H9 (cell line): ENCODE measurements at regions not wholly inside any gene's neighbourhood (a gene's known extent, or its start where the extent isn't known, plus 50 kb on each side); places are given as distances from the start of the nearest gene placed in this dataset.

Experiments used
- DNase-seq: peaks from one replicate; pipeline ENCODE4 v3.0.0-alpha.2; 2017
- H2AFZ ChIP-seq: one replicate; pipeline ENCODE4 v1.6.1; 2013; ENCODE audit warnings: mild to moderate bottlenecking, low read length, control low read depth, moderate library complexity
- H2AK5ac ChIP-seq: 2 replicates; pipeline ENCODE4 v1.6.1; 2013; ENCODE audit warnings: low read length, control low read depth, mixed read lengths; ENCODE audit not compliant: insufficient read length
- H2BK120ac ChIP-seq: one replicate; pipeline ENCODE4 v1.6.1; 2013; ENCODE audit warnings: low read depth, mild to moderate bottlenecking, low read length, control low read depth, inconsistent platforms; ENCODE audit not compliant: poor library complexity, severe bottlenecking
- H2BK12ac ChIP-seq: 2 replicates; pipeline ENCODE4 v1.6.1; 2013; ENCODE audit warnings: low read length, control low read depth, mixed read lengths, low read depth; ENCODE audit not compliant: insufficient read length
- H2BK15ac ChIP-seq: 2 replicates; pipeline ENCODE4 v1.6.1; 2013; ENCODE audit warnings: low read depth, low read length, control low read depth
- H2BK20ac ChIP-seq: one replicate; pipeline ENCODE4 v1.6.1; 2013; ENCODE audit warnings: low read depth, mild to moderate bottlenecking, low read length, control low read depth, inconsistent platforms; ENCODE audit not compliant: poor library complexity, severe bottlenecking
- H2BK5ac ChIP-seq: 2 replicates; pipeline ENCODE4 v1.6.1; 2013; ENCODE audit warnings: low read length, control low read depth, mixed read lengths; ENCODE audit not compliant: insufficient read length
- H3K14ac ChIP-seq: 2 replicates; pipeline ENCODE4 v1.6.1; 2013; ENCODE audit warnings: low read length, control low read depth; ENCODE audit not compliant: insufficient read depth
- H3K18ac ChIP-seq: 2 replicates; pipeline ENCODE4 v1.6.1; 2013; ENCODE audit warnings: low read depth, mild to moderate bottlenecking, mixed read lengths, low read length, control low read depth; ENCODE audit not compliant: insufficient read length
- H3K23ac ChIP-seq: 2 replicates; pipeline ENCODE4 v1.6.1; 2013; ENCODE audit warnings: low read length, control low read depth, mixed read lengths, low read depth; ENCODE audit not compliant: insufficient read length
- H3K23me2 ChIP-seq: 2 replicates; pipeline ENCODE4 v1.6.1; 2013; ENCODE audit warnings: low read depth, mild to moderate bottlenecking, mixed read lengths, low read length, control low read depth; ENCODE audit not compliant: insufficient read length, poor library complexity, severe bottlenecking
- H3K27ac ChIP-seq: 2 replicates; pipeline ENCODE4 v1.5.1; 2013; ENCODE audit warnings: low read length, control low read depth, mixed read lengths, low read depth; ENCODE audit not compliant: insufficient read length
- H3K27me3 ChIP-seq: 2 replicates; pipeline ENCODE4 v1.6.1; 2013; ENCODE audit warnings: low read length, control low read depth, inconsistent platforms; ENCODE audit not compliant: insufficient read depth
- H3K4ac ChIP-seq: 2 replicates; pipeline ENCODE4 v1.6.1; 2013; ENCODE audit warnings: low read depth, mild to moderate bottlenecking, control low read depth, inconsistent platforms, low read length, moderate library complexity
- H3K4me1 ChIP-seq: 2 replicates; pipeline ENCODE4 v1.6.1; 2013; ENCODE audit warnings: low read length, control low read depth, inconsistent platforms; ENCODE audit not compliant: insufficient read depth
- H3K4me2 ChIP-seq: 2 replicates; pipeline ENCODE4 v1.6.1; 2013; ENCODE audit warnings: low read length, control low read depth, mixed read lengths; ENCODE audit not compliant: insufficient read length, insufficient read depth
- H3K56ac ChIP-seq: 2 replicates; pipeline ENCODE4 v1.6.1; 2013; ENCODE audit warnings: low read depth, mild to moderate bottlenecking, mixed read lengths, low read length, control low read depth; ENCODE audit not compliant: insufficient read length
- H3K79me1 ChIP-seq: 2 replicates; pipeline ENCODE4 v1.6.1; 2013; ENCODE audit warnings: low read depth, mild to moderate bottlenecking, moderate library complexity, low read length, control low read depth, inconsistent platforms; ENCODE audit not compliant: insufficient read depth, poor library complexity, severe bottlenecking
- H3K79me2 ChIP-seq: 2 replicates; pipeline ENCODE4 v1.6.1; 2013; ENCODE audit warnings: low read length, control low read depth, inconsistent platforms; ENCODE audit not compliant: insufficient read depth
- H3K9ac ChIP-seq: 2 replicates; pipeline ENCODE4 v1.6.1; 2013; ENCODE audit warnings: low read length, control low read depth, mixed read lengths; ENCODE audit not compliant: insufficient read length; ENCODE audit errors: extremely low read depth
- H3K9me3 ChIP-seq: one replicate; pipeline ENCODE4 v1.6.1; 2013; ENCODE audit warnings: low read depth, low read length, inconsistent platforms; ENCODE audit not compliant: control insufficient read depth
- H3T11ph ChIP-seq: one replicate; pipeline ENCODE4 v1.6.1; 2013; ENCODE audit warnings: mild to moderate bottlenecking, low read length, control low read depth, inconsistent platforms
- H4K20me1 ChIP-seq: one replicate; pipeline ENCODE4 v1.6.1; 2013; ENCODE audit not compliant: control insufficient read depth, insufficient read length, insufficient read depth
- H4K5ac ChIP-seq: 2 replicates; pipeline ENCODE4 v1.6.1; 2013; ENCODE audit warnings: low read depth, mild to moderate bottlenecking, mixed read lengths, low read length, control low read depth; ENCODE audit not compliant: insufficient read length
- H4K8ac ChIP-seq: replicated peaks from 2 replicates; pipeline ENCODE4 v1.6.1; 2013; ENCODE audit warnings: low read length, control low read depth, mixed read lengths, low read depth; ENCODE audit not compliant: insufficient read length
- H4K91ac ChIP-seq: 2 replicates; pipeline ENCODE4 v1.6.1; 2013; ENCODE audit warnings: low read depth, mild to moderate bottlenecking, moderate library complexity, mixed read lengths, low read length, control low read depth; ENCODE audit not compliant: insufficient read length
- H3K27ac Mint-ChIP-seq, 3 experiments: 2 replicates in 2 of 3; 3 replicates in 1 of 3; pipeline ENCODE4 v1.8.0; 2020 to 2021; ENCODE audit warnings: mixed read lengths in 3 of 3, mild to moderate bottlenecking in 1 of 3, moderate library complexity in 1 of 3
- H3K27me3 Mint-ChIP-seq: 2 replicates; pipeline ENCODE4 v1.8.0; 2021; ENCODE audit warnings: low read depth, mild to moderate bottlenecking, moderate library complexity, mixed read lengths
- H3K36me3 Mint-ChIP-seq, 3 experiments: 2 replicates in 2 of 3; 3 replicates in 1 of 3; pipeline ENCODE4 v1.8.0; 2020 to 2021; ENCODE audit warnings: low read depth in 3 of 3, mixed read lengths in 3 of 3; ENCODE audit not compliant: insufficient read depth in 1 of 3
- H3K4me1 Mint-ChIP-seq, 2 experiments: 2 replicates each; pipeline ENCODE4 v1.8.0; 2020; ENCODE audit warnings: mixed read lengths in 2 of 2
- H3K4me3 Mint-ChIP-seq, 2 experiments: 2 replicates in 1 of 2; 3 replicates in 1 of 2; pipeline ENCODE4 v1.8.0; 2020 to 2021; ENCODE audit warnings: mild to moderate bottlenecking in 2 of 2, mixed read lengths in 2 of 2, moderate library complexity in 1 of 2
- H3K9me3 Mint-ChIP-seq, 2 experiments: 2 replicates in 1 of 2; 3 replicates in 1 of 2; pipeline ENCODE4 v1.8.0; 2020; ENCODE audit warnings: mild to moderate bottlenecking in 2 of 2, mixed read lengths in 2 of 2, moderate library complexity in 1 of 2
- CTCF ChIP-seq: fragments of 200-600 bp; sonication (generic); conservative IDR thresholded peaks from 3 replicates; pipeline ENCODE4 v1.8.0; 2021; ENCODE audit warnings: antibody characterized with exemption, mild to moderate bottlenecking
- WGBS: extraction: QIAGEN DNeasy Blood & Tissue Kit; methylation state at CpG from one replicate; pipeline ENCODE4 v1.1.7; 2013; ENCODE audit warnings: missing lambda C conversion rate, low lambda C conversion rate, mixed read lengths; ENCODE audit not compliant: insufficient read length; ENCODE audit errors: extremely low coverage; 5-methylcytosine and 5-hydroxymethylcytosine counted together

- H3K27ac Mint-ChIP-seq: no peak overlapping the region
- no peak overlapping the region for H3K4me3 Mint-ChIP-seq
- Histone ChIP-seq H3K23ac (no peak overlapping the region), H4K91ac (no peak overlapping the region), H2BK12ac (no peak overlapping the region), H2BK15ac (no peak overlapping the region), H4K8ac (no peak overlapping the region), H2AFZ (no peak overlapping the region), H3K27me3 (no peaks in the 10 kb centered on the region), H2AK5ac (no peak overlapping the region), H3K14ac (no peak overlapping the region), H2BK20ac (no peak overlapping the region), H3K56ac (no peak overlapping the region), H3K4me2 (no peak overlapping the region), H3K18ac (no peak overlapping the region), H3K23me2 (no peaks in the 10 kb centered on the region), H2BK120ac (no peak overlapping the region), H3K27ac (no peak overlapping the region), H4K5ac (no peak overlapping the region), H4K20me1 (no peaks in the 10 kb centered on the region), H2BK5ac (no peak overlapping the region), H3K9ac (no peak overlapping the region), H3K79me2 (no peaks in the 10 kb centered on the region), H3K9me3 (no peaks in the 10 kb centered on the region), H3K4me1 (no peaks in the 10 kb centered on the region), H3T11ph (no peak overlapping the region), H3K79me1 (no peaks in the 10 kb centered on the region), H3K4ac (no peak overlapping the region)
- no peak for TF ChIP-seq CTCF
- no peak for DNase-seq
- H3K9me3 Mint-ChIP-seq: peaks cover 5 to 7% of the 10 kb centered on the region in 2 experiments; a peak in 2 of 5 replicates
- no peaks in the 10 kb centered on the region for H3K36me3 Mint-ChIP-seq
- WGBS: no CpG with 5 or more reads among the region's 1 CpG
- no peaks in the 10 kb centered on the region for H3K27me3 Mint-ChIP-seq
- peaks cover 0 to 5% of the 10 kb centered on the region in 2 experiments; a peak in 2 of 4 replicates for H3K4me1 Mint-ChIP-seq
Measured at GRCh38 chr17:70646673-70647072, 477.3 kb downstream of the KCNJ2 start.
